Activated CD8-positive, alpha-beta memory T cell treated with anti-CD3 and anti-CD28 coated beads, Interleukin-2, amount 50 U/mL, for 24 hours (primary cell): ENCODE measurements at regions not wholly inside any gene's neighbourhood (a gene's known extent, or its start where the extent isn't known, plus 50 kb on each side); places are given as distances from the start of the nearest gene placed in this dataset.
"Not testable (repeated sequence)": the region's sequence is repeated elsewhere in the genome, so short reads cannot be mapped to it uniquely, and the experiment has no call there.

Experiments used
- DNase-seq: peaks from one replicate; pipeline ENCODE4 v3.0.0-alpha.2; 2020; ENCODE audit errors: extremely low read depth

- no peak for DNase-seq
These were observed 503.6 kb upstream of the AMELY start for GRCh38 chrY:7415157-7415633.

DNA sequence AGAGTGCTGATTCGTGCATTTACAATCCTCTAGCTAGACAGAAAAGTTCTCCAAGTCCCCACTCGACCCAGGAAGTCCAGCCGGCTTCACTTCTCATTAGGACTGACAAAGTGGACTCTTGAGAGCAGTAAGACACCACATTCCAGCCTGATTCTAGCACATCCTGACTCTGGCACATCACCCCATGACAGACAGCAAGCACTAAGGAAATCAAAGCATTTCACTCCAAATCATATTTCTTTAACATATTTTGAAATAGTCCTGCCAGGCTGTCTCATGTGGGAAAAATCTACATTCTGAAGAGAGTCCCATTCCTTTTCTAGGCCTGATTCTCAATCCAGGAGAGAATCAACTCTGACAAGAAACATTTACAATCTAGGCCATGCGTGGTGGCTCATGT lies 478.5 kb upstream of the AMELY start:
- DNase-seq: no peak

DNA sequence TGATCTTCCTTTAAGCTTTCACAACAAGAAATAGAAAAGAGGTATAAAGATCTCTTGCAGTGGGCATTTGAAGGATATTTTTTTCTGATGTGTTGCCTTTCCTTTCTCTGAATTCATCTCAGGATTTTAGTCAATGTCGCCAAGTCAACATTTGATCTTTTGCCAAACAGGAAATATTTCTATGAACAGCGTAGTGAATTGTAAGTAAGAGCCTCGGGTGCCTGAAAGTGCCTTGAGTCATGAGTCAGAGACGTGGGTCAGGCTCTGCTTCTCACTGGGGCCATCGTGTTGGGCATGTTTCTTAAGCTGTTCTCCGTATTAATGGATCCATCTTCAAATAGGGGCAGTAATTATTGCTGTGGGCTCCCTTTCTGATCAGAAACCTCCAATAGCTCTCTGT lies 471.4 kb upstream of the AMELY start:
- DNase-seq: no peak

- DNase-seq: no peak
These were observed 465.5 kb upstream of the AMELY start for GRCh38 chrY:7377091-7377490.

GRCh38 chrY:7374485-7374884 lies 462.9 kb upstream of the AMELY start:
- not testable (repeated sequence) for DNase-seq

DNA sequence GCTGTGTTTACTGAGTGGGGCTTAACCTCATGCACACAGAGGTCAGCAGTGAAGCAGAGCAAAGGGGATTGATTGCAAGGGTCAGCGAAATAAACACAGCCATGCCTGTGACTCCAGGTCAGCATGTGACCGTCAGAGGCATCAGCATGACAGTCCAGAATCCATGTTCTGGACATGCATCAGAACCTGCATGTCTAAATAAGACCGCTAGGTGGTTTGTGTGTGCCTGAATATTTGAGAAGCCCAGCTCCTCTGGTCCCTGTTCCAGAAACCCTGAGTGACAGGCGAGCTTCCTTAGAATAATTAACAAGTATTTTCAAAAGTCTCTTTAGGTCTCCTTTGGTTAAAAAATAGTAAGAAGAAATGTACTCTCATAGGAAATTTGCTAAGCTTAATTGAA lies 460.4 kb upstream of the AMELY start:
- not testable (repeated sequence) for DNase-seq

DNA sequence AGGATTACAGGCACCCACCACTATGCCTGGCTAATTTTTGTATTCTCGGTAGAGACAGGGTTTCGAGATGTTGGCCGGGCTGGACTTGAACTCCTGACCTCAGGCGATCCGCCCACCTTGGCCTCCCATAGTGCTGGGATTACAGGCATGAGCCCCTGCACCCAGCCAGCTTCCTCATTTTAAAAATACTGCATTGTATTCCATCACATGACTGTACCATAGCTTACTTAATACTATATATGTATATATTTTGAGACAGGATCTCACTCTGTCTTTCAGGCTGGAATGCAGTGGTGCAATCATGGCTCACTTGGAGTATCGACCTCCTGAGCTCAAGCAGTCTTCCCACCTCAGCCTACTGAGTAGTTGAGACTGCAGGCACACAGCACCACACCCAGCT lies 459.5 kb upstream of the AMELY start:
- not testable (repeated sequence) for DNase-seq

- DNase-seq: no peak
These were observed 448.0 kb upstream of the AMELY start for GRCh38 chrY:7359520-7359919.

DNA sequence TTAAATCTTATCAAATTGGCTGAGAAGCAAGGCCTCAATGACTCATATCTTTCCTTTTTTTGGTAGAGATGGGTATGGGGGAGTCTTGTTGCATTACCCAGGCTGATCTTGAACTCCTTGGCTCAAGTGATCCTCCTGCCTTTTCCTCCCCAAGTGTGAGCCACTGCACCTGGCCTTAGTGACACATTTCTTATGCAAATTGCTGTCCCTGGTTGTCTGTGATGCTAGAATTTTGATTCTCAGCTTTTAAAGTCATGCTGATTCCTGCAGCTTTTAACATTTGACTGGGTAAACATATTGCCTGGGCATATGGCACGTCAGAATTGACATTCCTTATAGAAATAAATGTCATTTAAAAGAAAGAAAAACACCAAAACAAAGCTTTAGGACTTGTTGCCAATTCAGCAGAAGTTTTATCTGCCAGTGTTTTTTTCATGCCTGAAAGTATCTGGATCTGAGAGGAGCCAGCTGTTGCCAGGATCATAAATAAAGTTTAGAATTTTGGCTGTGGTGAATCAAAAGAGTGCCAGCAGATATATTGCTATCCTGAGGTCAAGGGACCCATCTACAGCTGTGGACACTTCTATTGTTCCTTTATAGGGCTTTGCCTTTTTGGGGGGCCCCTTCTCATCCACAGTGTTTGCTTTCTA lies 446.7 kb upstream of the AMELY start:
- no peak for DNase-seq

- not testable (repeated sequence) for DNase-seq
These were observed 444.3 kb upstream of the AMELY start for GRCh38 chrY:7355891-7356290.

DNA sequence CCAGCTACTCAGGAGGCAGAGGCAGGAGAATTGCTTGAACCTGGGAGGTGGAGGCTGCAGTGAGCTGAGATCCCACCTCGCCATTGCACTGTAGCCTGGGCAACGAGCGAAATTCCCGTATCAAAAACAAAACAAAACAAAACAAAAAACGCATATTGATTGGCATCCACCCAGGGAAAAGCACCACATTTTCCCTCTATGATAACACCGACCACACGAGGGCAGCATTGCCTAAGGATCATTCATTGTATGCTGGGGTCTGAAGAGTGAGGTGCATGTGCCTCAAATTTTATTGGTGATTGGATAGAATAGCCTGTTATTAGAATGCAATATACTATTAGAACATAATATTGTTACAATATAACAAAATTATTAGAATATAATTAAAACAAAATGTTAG lies 433.1 kb upstream of the AMELY start:
- DNase-seq: peak; percentile 12

DNA sequence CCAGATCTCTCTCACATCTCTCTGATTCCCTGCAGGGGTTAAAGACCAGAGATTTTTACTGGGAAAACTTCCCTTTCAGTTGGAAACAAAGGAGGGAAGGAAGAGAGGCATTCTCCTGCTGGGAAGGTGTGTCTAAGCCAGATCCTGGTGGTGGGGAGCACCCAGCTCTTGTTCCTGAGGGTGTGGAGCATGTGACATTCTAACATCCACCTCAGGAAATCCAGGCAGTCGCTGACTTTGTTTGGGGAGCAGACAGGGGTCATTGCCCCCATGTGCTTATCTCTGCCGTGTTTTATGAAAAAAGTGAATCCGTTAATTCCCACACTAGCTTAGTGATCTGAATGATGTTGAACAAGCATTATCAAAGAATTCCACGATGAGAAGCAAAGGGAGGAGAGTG lies 431.7 kb upstream of the AMELY start:
- no peak for DNase-seq

GRCh38 chrY:7342732-7343131 lies 431.2 kb upstream of the AMELY start:
- DNase-seq: not testable (repeated sequence)

DNA sequence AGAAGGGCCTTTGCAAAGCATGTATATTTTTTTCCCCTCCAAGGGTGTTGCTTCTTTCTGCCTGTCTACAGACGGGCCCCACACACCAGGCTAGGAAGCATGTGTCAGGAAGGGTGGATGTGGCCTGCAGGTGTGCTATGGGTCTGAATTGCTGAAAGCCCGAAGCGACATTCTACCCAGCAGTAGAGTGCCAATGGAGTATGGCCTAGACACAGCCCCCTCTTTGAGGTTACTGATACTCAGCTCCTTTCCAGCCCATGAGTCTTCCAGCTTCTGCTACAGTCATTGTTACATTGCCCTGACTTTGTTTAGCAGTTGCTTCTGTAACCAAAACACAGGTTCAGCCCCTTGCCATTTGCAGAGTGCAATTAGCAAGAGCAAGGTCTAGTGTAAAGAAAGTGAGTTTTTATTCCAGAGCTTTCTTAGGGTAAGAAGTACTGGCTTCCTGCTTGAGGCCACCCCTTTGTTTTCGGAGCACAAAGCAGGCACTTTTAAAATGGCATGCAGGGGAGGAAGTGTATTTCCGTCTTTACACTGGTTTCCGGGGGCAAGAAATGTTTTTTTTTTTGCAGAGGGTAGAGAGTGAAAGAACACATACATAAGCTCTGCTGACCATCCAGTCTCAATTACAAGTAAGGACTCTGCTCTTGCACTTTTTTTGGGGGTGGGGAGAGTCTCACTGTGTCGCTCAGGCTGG lies 428.0 kb upstream of the AMELY start:
- DNase-seq: no peak

DNA sequence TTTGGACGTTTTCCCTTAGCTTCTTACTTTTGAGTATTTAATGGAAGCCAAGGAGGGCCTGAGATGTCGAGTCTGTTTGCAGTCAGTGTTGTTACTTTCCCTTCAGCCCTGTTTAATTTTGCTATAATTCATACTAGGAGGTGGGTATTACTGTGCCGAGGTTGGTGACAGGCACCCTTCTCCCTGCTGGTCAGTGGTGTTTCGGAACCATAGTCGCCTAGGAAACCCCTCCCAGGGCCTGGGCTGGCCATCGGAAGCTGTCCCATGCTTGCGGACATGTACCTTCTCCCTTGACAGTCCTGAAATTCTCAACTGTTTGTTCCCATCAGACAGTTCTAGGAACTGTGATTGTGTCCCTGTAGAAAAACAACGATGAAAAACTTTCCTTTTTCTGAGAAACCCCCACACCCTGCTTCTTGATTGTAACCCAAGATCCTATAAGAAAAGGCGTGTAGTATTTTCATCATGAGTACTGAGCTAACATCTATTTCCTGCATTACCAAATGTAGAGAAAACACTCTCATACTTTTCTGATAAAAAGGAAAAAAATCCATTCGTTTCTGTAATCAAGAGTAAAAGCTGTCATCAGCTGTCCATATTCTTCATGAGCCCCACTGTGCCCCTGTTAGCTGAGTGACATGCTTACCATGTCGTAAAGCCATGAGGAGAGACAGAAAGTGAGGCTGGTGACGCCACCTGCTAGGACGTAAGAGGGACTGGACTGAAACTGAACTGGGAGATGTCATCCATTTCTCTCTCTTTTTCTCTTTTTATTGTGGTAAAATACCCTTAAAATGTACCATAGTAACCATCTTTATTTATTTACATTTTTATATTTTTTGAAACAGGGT lies 424.7 kb upstream of the AMELY start:
- DNase-seq: no peak

- DNase-seq: no peak
These were observed 422.9 kb upstream of the AMELY start for GRCh38 chrY:7334449-7334848.

DNA sequence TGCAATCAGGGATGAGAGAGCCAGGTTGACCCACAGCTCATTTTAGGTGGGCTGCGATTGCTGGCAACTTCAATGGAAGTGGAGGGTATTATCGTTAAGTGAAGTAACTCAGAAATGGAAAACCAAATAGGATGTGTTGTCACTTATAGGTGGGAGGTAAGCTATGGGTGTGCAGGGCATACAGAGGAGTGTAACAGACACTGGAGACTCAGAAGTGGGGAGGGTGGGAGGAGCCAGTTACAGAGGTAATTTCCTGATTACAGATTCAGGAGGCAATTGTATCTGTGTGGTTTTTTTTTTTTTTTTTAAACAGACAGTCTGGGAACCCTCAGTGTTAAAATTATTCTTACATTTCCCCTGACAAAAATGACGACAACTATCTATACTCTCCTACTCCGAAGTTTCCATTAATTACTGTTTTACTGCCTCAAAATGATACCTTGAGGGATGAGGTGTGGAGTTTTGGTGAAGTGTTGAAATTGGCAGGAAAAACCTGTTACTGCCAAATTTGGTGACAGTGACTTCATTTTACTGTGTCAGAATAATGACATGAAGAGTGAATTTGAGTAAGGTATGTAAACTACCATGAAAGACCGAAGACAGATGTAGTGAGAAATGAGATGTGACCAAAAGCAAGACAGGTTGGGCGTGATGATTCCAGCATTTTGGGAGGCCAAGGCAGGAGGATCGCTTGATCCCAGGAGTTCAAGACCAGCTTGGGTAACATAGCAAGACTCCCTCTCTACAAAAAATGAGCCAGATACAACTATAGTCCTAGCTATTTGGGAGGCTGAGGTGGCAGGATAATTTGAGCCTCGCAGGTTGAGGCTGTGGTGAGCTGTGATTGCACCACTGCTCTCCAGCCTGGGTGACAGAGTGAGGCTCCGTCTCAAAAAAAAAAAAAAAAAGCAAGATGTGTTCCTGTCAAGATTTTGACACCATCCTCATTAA lies 415.0 kb upstream of the AMELY start:
- DNase-seq: peak; percentile 20

DNA sequence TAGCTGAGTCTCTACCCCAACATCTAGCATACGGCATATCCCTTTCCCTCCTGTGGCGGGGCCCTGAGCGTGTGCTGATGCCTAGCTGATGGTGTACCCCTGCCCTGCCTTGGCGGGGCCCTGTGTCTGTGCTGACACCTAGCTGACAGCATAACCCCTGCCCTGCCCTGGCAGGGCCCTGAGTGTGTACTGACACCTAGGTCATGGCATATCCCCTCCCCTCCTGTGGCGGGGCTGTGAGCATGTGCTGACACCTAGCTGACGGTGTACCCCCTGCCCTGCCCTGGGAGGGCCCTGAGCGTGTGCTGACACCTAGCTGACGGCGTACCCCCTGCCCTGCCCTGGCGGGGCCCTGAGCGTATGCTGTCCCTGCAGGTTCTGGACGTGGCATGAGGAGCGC lies 414.0 kb upstream of the AMELY start:
- no peak for DNase-seq

GRCh38 chrY:7320751-7321150 lies 409.2 kb upstream of the AMELY start:
- DNase-seq: no peak

- DNase-seq: not testable (repeated sequence)
These were observed 408.6 kb upstream of the AMELY start for GRCh38 chrY:7320171-7320570.

- no peak for DNase-seq
These were observed 406.6 kb upstream of the AMELY start for GRCh38 chrY:7318122-7318521.
